Keratinocyte (primary cell): ENCODE measurements at regions not wholly inside any gene's neighbourhood (a gene's known extent, or its start where the extent isn't known, plus 50 kb on each side); places are given as distances from the start of the nearest gene placed in this dataset.

ENCODE experiments used
- DNase-seq: peaks from one replicate; pipeline ENCODE4 v3.0.0-alpha.2; 2011; ENCODE audit warnings: low read depth, missing footprints, low spot score
- FAIRE-seq: peaks from 2 replicates; lab custom pipeline; 2011; peaks lifted over from hg19 to GRCh38; lab: Jason Lieb, UNC
- H2AFZ ChIP-seq: 2 replicates; pipeline ENCODE4 v1.6.0; 2012; ENCODE audit warnings: low read length, control low read depth, inconsistent platforms; ENCODE audit not compliant: control insufficient read depth
- H3K27ac ChIP-seq: 2 replicates; pipeline ENCODE4 v1.5.1; 2011; ENCODE audit warnings: low read length; ENCODE audit not compliant: control insufficient read depth, insufficient read depth
- H3K27me3 ChIP-seq: 3 replicates; pipeline ENCODE4 v1.6.0; 2011; ENCODE audit warnings: low read length; ENCODE audit not compliant: control insufficient read depth, insufficient read depth; ENCODE audit errors: extremely low read depth
- H3K36me3 ChIP-seq, 2 experiments: 2 replicates in 1 of 2; 3 replicates in 1 of 2; pipeline ENCODE4 v1.5.1; 2011; ENCODE audit warnings: low read length in 2 of 2, mild to moderate bottlenecking in 1 of 2; ENCODE audit not compliant: control insufficient read depth in 2 of 2, insufficient read depth in 2 of 2; ENCODE audit errors: extremely low read depth in 1 of 2
- H3K4me1 ChIP-seq: 3 replicates; pipeline ENCODE4 v1.5.1; 2011; ENCODE audit warnings: low read length; ENCODE audit not compliant: control insufficient read depth, insufficient read depth; ENCODE audit errors: extremely low read depth
- H3K4me2 ChIP-seq: 3 replicates; pipeline ENCODE4 v1.6.0; 2011; ENCODE audit warnings: low read depth, low read length; ENCODE audit not compliant: control insufficient read depth, insufficient read depth; ENCODE audit errors: extremely low read depth
- H3K4me3 ChIP-seq, 3 experiments: fragments of 200-600 bp in 1 of 3; sonication (generic) in 1 of 3; 2 replicates in 2 of 3; 3 replicates in 1 of 3; pipeline ENCODE4 v1.5.1; 2011 to 2016; ENCODE audit warnings: low read length in 3 of 3, mild to moderate bottlenecking in 3 of 3, control low read depth in 2 of 3, inconsistent platforms in 1 of 3, low read depth in 1 of 3, mixed read lengths in 1 of 3, mixed run types in 1 of 3, moderate library complexity in 1 of 3; ENCODE audit not compliant: control insufficient read depth in 2 of 3, insufficient read depth in 2 of 3; ENCODE audit errors: extremely low read depth in 1 of 3
- H3K79me2 ChIP-seq: 2 replicates; pipeline ENCODE4 v1.6.0; 2012; ENCODE audit warnings: low read length; ENCODE audit not compliant: control insufficient read depth, insufficient read depth
- H3K9ac ChIP-seq: 3 replicates; pipeline ENCODE4 v1.6.0; 2011; ENCODE audit warnings: low read length; ENCODE audit not compliant: control insufficient read depth, insufficient read depth; ENCODE audit errors: extremely low read depth
- H3K9me1 ChIP-seq: 3 replicates; pipeline ENCODE4 v1.6.0; 2011; ENCODE audit warnings: low read length; ENCODE audit not compliant: control insufficient read depth, insufficient read depth; ENCODE audit errors: extremely low read depth
- H3K9me3 ChIP-seq: 2 replicates; pipeline ENCODE4 v1.5.1; 2012; ENCODE audit warnings: low read depth, low read length; ENCODE audit not compliant: control insufficient read depth
- H4K20me1 ChIP-seq: 3 replicates; pipeline ENCODE4 v1.6.0; 2011; ENCODE audit warnings: low read length; ENCODE audit not compliant: control insufficient read depth, insufficient read depth; ENCODE audit errors: extremely low read depth
- CTCF ChIP-seq, 3 experiments: IDR thresholded peaks in 1 of 3; conservative IDR thresholded peaks in 1 of 3; optimal IDR thresholded peaks in 1 of 3; 2 replicates in 2 of 3; 3 replicates in 1 of 3; pipeline versions ENCODE3 to v1.5.1; 2011; ENCODE audit warnings: low read length in 3 of 3, mild to moderate bottlenecking in 3 of 3, moderate library complexity in 2 of 3, control low read depth in 1 of 3, inconsistent platforms in 1 of 3; ENCODE audit not compliant: insufficient read depth in 2 of 3; ENCODE audit errors: extremely low read depth in 1 of 3
- EZH2 ChIP-seq: IDR thresholded peaks from one replicate; pipeline ENCODE4 v1.6.1; 2012; ENCODE audit warnings: inconsistent platforms, mild to moderate bottlenecking, low read length, moderate library complexity
- dilution Hi-C: fragments of 300-500 bp; cut with MboI; formaldehyde crosslinking; loops from one replicate; pipeline ENCODE4 v1.7.0; 2020; ENCODE audit warnings: low sequenced_read_pairs; ENCODE audit not compliant: extremely low pct_ligation_motif_present

- Histone ChIP-seq H3K9me3 (no peaks in the 10 kb centered on the region), H3K9me1 (no peaks in the 10 kb centered on the region), H3K36me3 (peaks cover 0 to 3% of the 10 kb centered on the region in 2 experiments), H3K79me2 (peaks cover 12% of the 10 kb centered on the region), H3K9ac (peak overlapping the region; percentile 88), H3K27ac (peak overlapping the region; percentile 92), H4K20me1 (no peaks in the 10 kb centered on the region), H3K27me3 (no peaks in the 10 kb centered on the region), H3K4me3 (peak overlapping the region in 2 of 3 experiments; percentile 47 to 66), H3K4me1 (peaks cover 52% of the 10 kb centered on the region), H2AFZ (peak overlapping the region; percentile 66), H3K4me2 (peak overlapping the region; percentile 77)
- dilution Hi-C loops = no loop called here
- FAIRE-seq = no peak
- DNase-seq = no peak
- TF ChIP-seq EZH2 (no peak), CTCF (optimal IDR thresholded peaks at IDR 0.05 in 1 of 3, IDR thresholded peaks at IDR 0.05 in 1 of 3, conservative IDR thresholded peaks at IDR 0.05 in 1 of 3; ENCODE audit: extremely low read depth in 1 of 3, insufficient read depth in 2 of 3, low read length in 3 of 3) (no peak)
Measured at GRCh38 chr12:65602253-65602609, 222.1 kb upstream of the HMGA2 start.

- H3K79me2 ChIP-seq = peaks cover 12% of the 10 kb centered on the region
- FAIRE-seq (peak; percentile 96), DNase-seq (no peak)
- H3K27ac ChIP-seq = peak overlapping the region; percentile 92
- TF ChIP-seq EZH2 (no peak), CTCF (optimal IDR thresholded peaks at IDR 0.05 in 1 of 3, IDR thresholded peaks at IDR 0.05 in 1 of 3, conservative IDR thresholded peaks at IDR 0.05 in 1 of 3; ENCODE audit: extremely low read depth in 1 of 3, insufficient read depth in 2 of 3, low read length in 3 of 3) (peak; percentile 72 to 91 (median 79))
- H3K4me3 ChIP-seq = peak overlapping the region; percentile 47 to 66 (median 51)
- H2AFZ ChIP-seq = no peak overlapping the region
- H3K4me1 ChIP-seq = peaks cover 52% of the 10 kb centered on the region
- H3K9ac ChIP-seq = peak overlapping the region; percentile 88
- H4K20me1 ChIP-seq = no peaks in the 10 kb centered on the region
- dilution Hi-C loops = no loop called here
- no peaks in the 10 kb centered on the region for H3K27me3 ChIP-seq
- no peaks in the 10 kb centered on the region for H3K9me3 ChIP-seq
- no peaks in the 10 kb centered on the region for H3K9me1 ChIP-seq
- H3K4me2 ChIP-seq = peak overlapping the region; percentile 77
- peaks cover 0 to 3% of the 10 kb centered on the region in 2 experiments for H3K36me3 ChIP-seq
Measured at GRCh38 chr12:65602610-65603295, 221.5 kb upstream of the HMGA2 start.
